GM04503 (cell line): ENCODE measurements at regions not wholly inside any gene's neighbourhood (a gene's known extent, or its start where the extent isn't known, plus 50 kb on each side); places are given as distances from the start of the nearest gene placed in this dataset.

Experiments
- DNase-seq: peaks from one replicate; pipeline ENCODE4 v3.0.0-alpha.2; 2012; ENCODE audit warnings: low read depth

GRCh38 chr10:110355141-110355831 is 50.6 kb upstream of the SMNDC1 start:
- DNase-seq, result no peak

GRCh38 chr10:110355922-110356627 is 51.4 kb upstream of the SMNDC1 start:
- no peak for DNase-seq

DNA sequence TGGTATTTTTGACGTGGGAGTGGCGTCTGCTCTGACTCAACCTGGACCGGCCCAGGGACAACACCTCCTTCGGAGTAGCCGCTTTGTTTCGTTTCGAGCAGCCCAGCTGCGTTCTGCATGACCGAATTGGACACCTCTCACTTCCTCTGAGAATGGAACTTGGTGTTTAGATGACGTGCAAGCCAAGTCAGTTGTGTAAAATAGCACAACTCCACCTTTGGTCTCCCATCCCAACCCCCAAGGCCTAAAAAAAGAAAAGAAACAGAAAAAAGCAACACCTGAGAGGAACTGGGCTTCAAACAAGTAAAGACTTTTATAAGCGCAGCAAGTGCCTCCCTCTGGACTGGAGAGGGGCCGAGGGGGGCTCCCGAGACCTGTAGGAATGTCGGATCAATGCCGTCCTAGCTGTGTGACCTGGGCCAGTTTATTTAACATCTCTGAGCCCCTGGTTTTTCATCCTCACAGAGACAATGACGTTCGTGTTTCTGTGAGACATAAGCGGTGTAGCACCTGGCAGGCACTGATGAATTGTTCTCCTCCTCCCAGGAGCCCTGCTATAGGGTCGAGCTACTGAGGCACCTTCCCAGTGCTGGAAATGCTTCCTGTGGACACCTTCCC is 52.0 kb upstream of the SMNDC1 start:
- no peak for DNase-seq

DNA sequence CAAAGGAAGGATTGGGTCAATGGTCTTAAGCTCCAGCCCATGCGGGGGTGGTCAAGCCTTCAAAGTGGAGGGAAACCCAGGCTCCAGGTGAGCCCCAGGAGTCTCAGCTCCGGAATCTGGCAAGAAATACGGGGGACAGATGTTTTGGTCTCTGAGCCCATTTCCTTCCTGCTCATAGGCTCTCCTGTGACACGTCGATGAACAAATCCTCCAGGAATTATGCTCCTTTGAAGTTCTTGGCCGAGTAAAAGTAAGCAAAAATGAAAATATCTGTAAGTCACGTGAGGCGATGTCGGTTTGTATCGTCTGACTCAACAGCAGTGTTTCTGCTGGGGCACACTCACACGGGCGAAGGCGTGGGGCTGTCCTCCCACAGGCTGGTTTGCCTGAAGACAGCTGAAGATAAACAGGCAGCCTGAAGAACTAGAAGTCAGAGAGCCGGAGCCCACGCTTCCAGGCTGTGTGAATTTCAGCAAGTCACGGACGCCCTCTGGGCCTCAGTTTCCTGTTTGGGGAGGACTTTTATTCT is 52.6 kb upstream of the SMNDC1 start:
- peak; percentile 92 for DNase-seq

- no peak for DNase-seq
Measured at GRCh38 chr10:110357871-110358270, 53.2 kb upstream of the SMNDC1 start.

GRCh38 chr10:110358278-110358677 is 53.6 kb upstream of the SMNDC1 start:
- DNase-seq, result no peak

DNA sequence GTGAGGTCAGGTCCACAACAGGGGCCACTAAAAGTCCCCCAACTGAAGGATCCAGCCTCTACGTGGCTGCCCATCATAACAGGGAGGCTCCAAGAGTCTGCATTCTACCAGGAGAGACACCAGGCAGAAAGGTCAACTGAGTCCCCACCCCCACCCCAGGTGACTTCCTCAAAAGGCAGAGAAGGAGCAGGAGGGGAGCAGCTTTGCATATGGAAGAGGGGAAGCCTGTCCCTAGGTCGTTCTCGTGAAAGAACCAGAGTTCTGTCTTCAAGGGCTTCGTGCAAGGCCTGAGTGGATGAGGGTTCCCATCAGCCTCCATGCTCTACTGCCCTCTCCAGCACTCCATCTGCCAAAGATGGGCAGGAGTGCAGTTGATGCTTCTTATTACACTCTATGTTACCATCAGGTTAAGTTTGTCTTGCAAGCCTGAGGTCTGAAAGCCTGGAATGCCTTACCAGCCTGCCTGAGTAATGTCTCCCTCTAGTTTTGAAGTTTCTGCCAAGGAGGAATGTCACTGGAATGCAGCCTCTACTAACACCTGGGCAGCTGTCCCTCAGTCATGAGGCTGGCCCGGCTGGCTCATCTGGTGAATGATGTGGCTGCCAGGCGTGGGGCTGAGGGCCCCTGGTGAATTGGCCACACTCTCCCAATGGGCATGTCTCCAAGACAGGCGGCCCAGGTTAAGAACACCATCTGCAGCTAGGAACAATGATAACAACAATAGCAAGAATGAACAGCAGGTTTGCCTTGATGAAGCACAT is 54.3 kb upstream of the SMNDC1 start:
- no peak for DNase-seq

GRCh38 chr10:110360857-110361474 is 56.2 kb upstream of the SMNDC1 start:
- no peak for DNase-seq

- DNase-seq, result no peak
Measured at GRCh38 chr10:110361800-110362456, 57.2 kb upstream of the SMNDC1 start.

GRCh38 chr10:110363572-110364411 is 59.1 kb upstream of the SMNDC1 start:
- DNase-seq, result no peak

DNA sequence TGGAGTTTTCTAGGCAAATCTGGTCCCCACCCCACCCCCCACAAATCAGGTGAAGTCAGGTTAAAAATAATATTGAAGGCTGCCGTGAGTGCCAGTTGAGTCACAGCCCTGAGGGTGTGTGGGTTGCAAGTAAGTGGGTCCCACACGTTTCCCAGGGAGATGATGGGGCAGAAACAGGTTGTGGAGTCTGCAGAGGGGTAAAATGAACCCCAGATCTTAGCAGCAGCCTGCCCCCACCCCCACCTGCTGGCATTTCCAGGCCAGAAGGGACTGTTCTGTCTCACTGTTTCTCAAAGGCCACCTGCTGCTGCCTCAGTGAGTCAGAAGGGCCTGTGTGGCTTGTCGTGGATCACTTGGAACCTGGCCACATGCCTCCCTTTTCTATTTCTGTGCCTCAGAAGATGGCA is 59.8 kb upstream of the SMNDC1 start:
- DNase-seq, result no peak

- DNase-seq, result no peak
Measured at GRCh38 chr10:110365356-110366143, 60.8 kb upstream of the SMNDC1 start.

GRCh38 chr10:110366635-110367034 is 61.9 kb upstream of the SMNDC1 start:
- DNase-seq, result no peak

DNA sequence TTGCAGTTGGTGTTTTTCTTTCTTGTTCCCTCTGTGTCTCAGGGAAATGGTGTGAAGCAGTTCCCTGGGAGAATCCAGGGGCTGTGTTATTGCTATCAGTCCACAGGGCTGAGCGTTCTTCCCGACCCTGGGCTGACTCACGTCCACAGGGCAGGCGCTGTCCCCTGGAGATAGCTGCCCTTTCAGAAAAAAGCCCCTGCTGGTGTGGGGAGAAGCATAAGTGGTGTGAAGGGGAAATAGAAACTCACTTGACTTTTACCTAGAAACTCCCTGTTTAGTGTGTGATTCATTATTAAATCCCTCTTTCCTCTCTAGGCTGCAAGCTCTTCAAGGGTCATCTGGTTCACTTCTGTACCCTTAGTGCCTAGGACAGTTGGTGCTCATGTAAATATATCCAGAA is 63.3 kb upstream of the SMNDC1 start:
- no peak for DNase-seq

DNA sequence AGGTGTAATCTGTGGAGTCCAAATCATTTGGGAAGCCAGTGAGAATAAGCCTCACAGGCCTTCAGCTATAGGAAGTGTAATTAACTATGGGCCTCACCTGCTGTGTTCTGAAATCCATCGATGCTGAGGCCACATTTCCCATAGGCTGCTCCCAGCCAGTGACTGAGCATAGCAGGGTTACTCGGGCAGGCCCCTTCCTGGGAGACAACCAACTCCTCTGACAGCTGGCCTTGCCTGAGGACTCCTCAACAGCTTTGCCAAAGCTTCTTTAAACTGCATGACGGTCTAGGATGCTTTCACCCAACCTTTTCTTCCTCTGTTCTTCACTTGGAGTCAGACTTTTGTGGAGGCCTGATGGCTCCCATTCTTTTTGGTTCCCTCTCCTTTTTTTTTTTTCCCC is 63.8 kb upstream of the SMNDC1 start:
- DNase-seq, result no peak

DNA sequence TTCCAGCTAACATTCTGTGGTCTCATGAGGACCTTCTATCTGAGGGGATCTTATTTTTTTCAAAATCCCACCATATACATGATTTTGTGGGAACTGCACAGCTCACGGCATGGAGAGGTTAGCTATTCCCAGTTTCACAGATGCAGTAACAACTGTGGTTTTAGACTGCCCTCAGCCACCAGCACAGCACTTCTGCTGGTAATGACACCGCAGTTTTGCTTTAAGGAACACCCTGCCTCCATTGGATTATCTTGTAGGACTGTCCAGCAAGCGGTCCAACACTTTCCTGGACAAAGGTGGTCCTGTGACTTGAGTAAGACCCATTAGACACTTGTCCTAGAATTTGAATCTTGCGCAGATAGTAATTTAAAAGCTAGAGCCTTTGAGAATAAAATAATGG is 65.3 kb upstream of the SMNDC1 start:
- no peak for DNase-seq

- DNase-seq, result no peak
Measured at GRCh38 chr10:110372656-110373055, 67.9 kb upstream of the SMNDC1 start.

DNA sequence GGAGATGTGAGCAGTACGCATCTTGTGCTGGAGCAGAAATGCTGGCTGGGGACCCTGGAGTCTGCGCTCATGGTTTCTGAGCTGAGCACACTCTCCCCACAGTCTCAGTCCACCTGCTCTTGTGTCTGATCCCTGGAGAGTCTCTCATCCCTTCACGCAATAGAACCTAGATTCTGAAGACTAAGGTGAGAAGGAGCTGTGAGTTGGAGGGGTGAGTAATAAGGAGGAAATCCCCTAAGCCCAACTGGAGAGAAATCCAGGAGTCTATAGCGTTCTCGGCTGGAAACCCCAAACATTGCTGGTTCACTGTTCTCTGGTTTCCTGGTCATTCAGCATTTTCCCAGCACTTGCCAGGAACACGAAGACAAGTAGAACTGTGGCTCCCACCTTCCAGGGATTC is 68.3 kb upstream of the SMNDC1 start:
- no peak for DNase-seq

GRCh38 chr10:110373857-110374654 is 69.3 kb upstream of the SMNDC1 start:
- no peak for DNase-seq
